ENCODE measurements at regions not wholly inside any gene's neighbourhood (a gene's known extent, or its start where the extent isn't known, plus 50 kb on each side); places are given as distances from the start of the nearest gene placed in this dataset.
A peak's percentile ranks its signal among the peaks of the same experiment; 100 is the strongest.

GRCh38 chr10:3486346-3487065, 298.5 kb downstream of the KLF6 start:
- no peak for DNase-seq (ENCODE audit: low read depth, low spot score)

- DNase-seq (ENCODE audit: low read depth, low spot score) = no peak
Observed at GRCh38 chr10:3485057-3485686, 299.8 kb downstream of the KLF6 start.

GRCh38 chr10:3484306-3485056, 300.5 kb downstream of the KLF6 start:
- DNase-seq (ENCODE audit: low read depth, low spot score) = no peak

- peak; percentile 68 for DNase-seq (ENCODE audit: low read depth, low spot score)
Observed at GRCh38 chr10:3482200-3482993, 302.6 kb downstream of the KLF6 start.

- DNase-seq (ENCODE audit: low read depth, low spot score) = no peak
Observed at GRCh38 chr10:3481496-3481895, 303.5 kb downstream of the KLF6 start.

- no peak for DNase-seq (ENCODE audit: low read depth, low spot score)
Observed at GRCh38 chr10:3480990-3481315, 304.1 kb downstream of the KLF6 start.

GRCh38 chr10:3480281-3480989, 304.6 kb downstream of the KLF6 start:
- DNase-seq (ENCODE audit: low read depth, low spot score) = no peak

GRCh38 chr10:3478632-3479240, 306.2 kb upstream of the PITRM1 start:
- DNase-seq (ENCODE audit: low read depth, low spot score) = no peak

- no peak for DNase-seq (ENCODE audit: low read depth, low spot score)
Observed at GRCh38 chr10:3478153-3478552, 305.6 kb upstream of the PITRM1 start.

- no peak for DNase-seq (ENCODE audit: low read depth, low spot score)
Observed at GRCh38 chr10:3477683-3478082, 305.1 kb upstream of the PITRM1 start.

GRCh38 chr10:3476640-3477448, 304.3 kb upstream of the PITRM1 start:
- no peak for DNase-seq (ENCODE audit: low read depth, low spot score)

- no peak for DNase-seq (ENCODE audit: low read depth, low spot score)
Observed at GRCh38 chr10:3476186-3476585, 303.6 kb upstream of the PITRM1 start.

- no peak for DNase-seq (ENCODE audit: low read depth, low spot score)
Observed at GRCh38 chr10:3475367-3475766, 302.8 kb upstream of the PITRM1 start.

GRCh38 chr10:3474266-3474665, 301.7 kb upstream of the PITRM1 start:
- DNase-seq (ENCODE audit: low read depth, low spot score) = no peak

GRCh38 chr10:3473271-3473670, 300.7 kb upstream of the PITRM1 start:
- DNase-seq (ENCODE audit: low read depth, low spot score) = no peak

- no peak for DNase-seq (ENCODE audit: low read depth, low spot score)
Observed at GRCh38 chr10:3472287-3473051, 299.9 kb upstream of the PITRM1 start.

GRCh38 chr10:3471927-3472286, 299.3 kb upstream of the PITRM1 start:
- DNase-seq (ENCODE audit: low read depth, low spot score) = no peak

GRCh38 chr10:3471472-3471871, 298.9 kb upstream of the PITRM1 start:
- DNase-seq (ENCODE audit: low read depth, low spot score) = no peak

- DNase-seq (ENCODE audit: low read depth, low spot score) = no peak
Observed at GRCh38 chr10:3470191-3470590, 297.6 kb upstream of the PITRM1 start.

Measured in pulmonary artery endothelial cell (primary cell).